ENCODE measurements at regions not wholly inside any gene's neighbourhood (a gene's known extent, or its start where the extent isn't known, plus 50 kb on each side); places are given as distances from the start of the nearest gene placed in this dataset.

- TF ChIP-seq, protein P1, sequence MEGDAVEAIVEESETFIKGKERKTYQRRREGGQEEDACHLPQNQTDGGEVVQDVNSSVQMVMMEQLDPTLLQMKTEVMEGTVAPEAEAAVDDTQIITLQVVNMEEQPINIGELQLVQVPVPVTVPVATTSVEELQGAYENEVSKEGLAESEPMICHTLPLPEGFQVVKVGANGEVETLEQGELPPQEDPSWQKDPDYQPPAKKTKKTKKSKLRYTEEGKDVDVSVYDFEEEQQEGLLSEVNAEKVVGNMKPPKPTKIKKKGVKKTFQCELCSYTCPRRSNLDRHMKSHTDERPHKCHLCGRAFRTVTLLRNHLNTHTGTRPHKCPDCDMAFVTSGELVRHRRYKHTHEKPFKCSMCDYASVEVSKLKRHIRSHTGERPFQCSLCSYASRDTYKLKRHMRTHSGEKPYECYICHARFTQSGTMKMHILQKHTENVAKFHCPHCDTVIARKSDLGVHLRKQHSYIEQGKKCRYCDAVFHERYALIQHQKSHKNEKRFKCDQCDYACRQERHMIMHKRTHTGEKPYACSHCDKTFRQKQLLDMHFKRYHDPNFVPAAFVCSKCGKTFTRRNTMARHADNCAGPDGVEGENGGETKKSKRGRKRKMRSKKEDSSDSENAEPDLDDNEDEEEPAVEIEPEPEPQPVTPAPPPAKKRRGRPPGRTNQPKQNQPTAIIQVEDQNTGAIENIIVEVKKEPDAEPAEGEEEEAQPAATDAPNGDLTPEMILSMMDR (IDR thresholded peaks at IDR 0.05): no peak
- TF ChIP-seq POLR2A (IDR thresholded peaks at IDR 0.05): no peak
Measured at GRCh38 chr5:29462241-29462640, 1731.2 kb upstream of the CDH6 start.

Data from prostate gland (tissue), 2 donors.